SU-DHL-6 (cell line): ENCODE measurements at regions not wholly inside any gene's neighbourhood (a gene's known extent, or its start where the extent isn't known, plus 50 kb on each side); places are given as distances from the start of the nearest gene placed in this dataset.

ENCODE experiments used
- H2AFZ ChIP-seq: fragments of 200-600 bp; sonication (generic); 2 replicates; pipeline ENCODE4 v1.6.1; 2014; ENCODE audit warnings: low read depth, mild to moderate bottlenecking, moderate library complexity, mixed read lengths, antibody characterized with exemption, low read length; ENCODE audit not compliant: severe bottlenecking
- H3F3A ChIP-seq: fragments of 200-600 bp; shearing (Covaris generic); 2 replicates; pipeline ENCODE4 v1.6.0; 2016; ENCODE audit warnings: antibody characterized with exemption, mild to moderate bottlenecking; ENCODE audit not compliant: insufficient read depth
- H3K27ac ChIP-seq: fragments of 200-600 bp; sonication (generic); 2 replicates; pipeline ENCODE4 v1.5.1; 2016; ENCODE audit warnings: low read depth, mild to moderate bottlenecking, low read length, moderate library complexity, mixed read lengths
- H3K27me3 ChIP-seq: fragments of 200-600 bp; sonication (generic), shearing (Covaris generic); 2 replicates; pipeline ENCODE4 v1.6.0; 2014; ENCODE audit warnings: mild to moderate bottlenecking, low read length
- H3K36me3 ChIP-seq: fragments of 200-600 bp; sonication (generic); 2 replicates; pipeline ENCODE4 v1.6.1; 2014; ENCODE audit warnings: mild to moderate bottlenecking, low read length, mixed read lengths
- H3K4me2 ChIP-seq: fragments of 300-600, 200-600 bp; shearing (Covaris generic), sonication (generic); 2 replicates; pipeline ENCODE4 v1.6.0; 2014; ENCODE audit warnings: low read length, low read depth, mild to moderate bottlenecking; ENCODE audit not compliant: poor library complexity, severe bottlenecking
- H3K4me3 ChIP-seq: fragments of 200-600 bp; sonication (generic); 2 replicates; pipeline ENCODE4 v1.5.1; 2014; ENCODE audit warnings: antibody characterized with exemption, low read length, mild to moderate bottlenecking, mixed read lengths; ENCODE audit not compliant: insufficient read depth, poor library complexity, severe bottlenecking
- H3K79me2 ChIP-seq: fragments of 200-600 bp; sonication (generic); 2 replicates; pipeline ENCODE4 v1.6.1; 2014; ENCODE audit warnings: mild to moderate bottlenecking, low read length, moderate library complexity; ENCODE audit not compliant: insufficient read depth
- H3K9ac ChIP-seq: fragments of 200-600 bp; sonication (generic); 2 replicates; pipeline ENCODE4 v1.7.0; 2014; ENCODE audit warnings: mild to moderate bottlenecking, low read length
- H3K9me2 ChIP-seq: fragments of 200-600 bp; sonication (generic); replicated peaks from 2 replicates; pipeline ENCODE4 v1.6.1; 2014; ENCODE audit warnings: low read length; ENCODE audit not compliant: insufficient read depth
- H3K9me3 ChIP-seq: fragments of 200-600 bp; sonication (generic); 2 replicates; pipeline ENCODE4 v1.6.1; 2014; ENCODE audit warnings: low read length, mixed read lengths; ENCODE audit not compliant: insufficient read depth
- H4K20me1 ChIP-seq: fragments of 200-600 bp; sonication (generic); 2 replicates; pipeline ENCODE4 v1.6.1; 2014; ENCODE audit warnings: low read depth, mild to moderate bottlenecking, antibody characterized with exemption, low read length, moderate library complexity, mixed read lengths
- CTCF ChIP-seq: fragments of 200-600 bp; sonication (generic); IDR thresholded peaks from one replicate; pipeline ENCODE4 v1.5.1; 2017; ENCODE audit warnings: antibody characterized with exemption, mild to moderate bottlenecking, low read length, moderate library complexity; ENCODE audit not compliant: insufficient read depth, poor library complexity, severe bottlenecking
- EZH2phosphoT487 ChIP-seq: fragments of 200-600 bp; sonication (generic), shearing (Covaris generic); conservative IDR thresholded peaks from 2 replicates; pipeline ENCODE4 v1.6.1; 2018; ENCODE audit warnings: mild to moderate bottlenecking, antibody characterized with exemption, low read length, moderate library complexity, mixed read lengths

DNA sequence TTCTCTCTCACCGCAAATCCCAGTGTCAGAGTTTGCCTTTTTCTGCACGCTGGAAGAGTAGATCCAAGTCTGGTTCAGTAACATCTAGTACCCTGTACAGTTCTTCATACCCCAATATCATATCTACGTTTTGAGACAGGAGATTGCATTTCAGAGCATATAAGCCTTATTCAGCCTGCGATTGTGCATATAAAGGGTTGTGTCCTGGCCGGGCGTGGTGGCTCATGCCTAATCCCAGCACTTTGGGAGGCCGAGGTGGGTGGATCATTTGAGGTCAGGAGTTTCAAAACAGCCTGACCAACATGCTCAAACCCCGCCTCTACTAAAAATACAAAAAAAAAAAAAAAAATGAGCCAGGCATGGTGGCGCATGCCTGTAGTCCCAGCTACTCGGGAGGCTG is 104.9 kb downstream of the MTNR1B start:
- Histone ChIP-seq H2AFZ (no peak overlapping the region), H3K79me2 (no peaks in the 10 kb centered on the region), H3F3A (no peaks in the 10 kb centered on the region), H3K9ac (no peak overlapping the region), H3K4me2 (no peak overlapping the region), H4K20me1 (no peaks in the 10 kb centered on the region), H3K27me3 (no peaks in the 10 kb centered on the region), H3K36me3 (no peaks in the 10 kb centered on the region), H3K9me2 (no peaks in the 10 kb centered on the region), H3K27ac (no peak overlapping the region), H3K9me3 (no peaks in the 10 kb centered on the region), H3K4me3 (no peak overlapping the region)
- TF ChIP-seq EZH2phosphoT487 (no peak), CTCF (no peak)

DNA sequence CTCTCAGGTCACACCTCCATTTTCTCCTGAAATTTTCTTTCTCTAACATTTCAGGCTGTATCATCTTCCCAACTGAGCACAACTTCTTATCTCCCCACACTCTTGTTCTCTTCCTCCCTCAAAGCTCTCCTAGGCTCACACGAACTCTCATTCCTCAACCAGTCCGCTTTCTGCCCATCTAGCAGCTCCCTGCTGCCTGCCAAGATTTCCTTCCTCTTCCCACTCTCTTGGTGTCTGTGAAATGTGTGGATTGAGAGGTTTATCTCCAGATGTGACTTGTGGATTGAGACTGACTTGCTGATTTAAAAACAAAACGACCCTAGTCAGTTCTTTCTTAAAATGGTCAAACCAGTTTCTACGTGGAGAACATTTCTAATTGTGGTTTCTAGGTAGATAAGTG is 106.3 kb downstream of the MTNR1B start:
- no peak overlapping the region for H2AFZ ChIP-seq
- H3K9ac ChIP-seq = no peak overlapping the region
- no peaks in the 10 kb centered on the region for H3K36me3 ChIP-seq
- H4K20me1 ChIP-seq = no peaks in the 10 kb centered on the region
- no peaks in the 10 kb centered on the region for H3K9me2 ChIP-seq
- H3K9me3 ChIP-seq = no peaks in the 10 kb centered on the region
- no peak overlapping the region for H3K27ac ChIP-seq
- H3K79me2 ChIP-seq = no peaks in the 10 kb centered on the region
- no peaks in the 10 kb centered on the region for H3K27me3 ChIP-seq
- H3K4me2 ChIP-seq = no peak overlapping the region
- no peak overlapping the region for H3K4me3 ChIP-seq
- no peaks in the 10 kb centered on the region for H3F3A ChIP-seq
- TF ChIP-seq EZH2phosphoT487 (no peak), CTCF (no peak)

GRCh38 chr11:93080146-93080759 is 110.8 kb downstream of the MTNR1B start:
- H3K36me3 ChIP-seq = no peaks in the 10 kb centered on the region
- H4K20me1 ChIP-seq = no peaks in the 10 kb centered on the region
- no peak overlapping the region for H3K27ac ChIP-seq
- TF ChIP-seq EZH2phosphoT487 = no peak
- TF ChIP-seq CTCF = no peak
- no peaks in the 10 kb centered on the region for H3K9me2 ChIP-seq
- H3K9ac ChIP-seq = no peak overlapping the region
- no peak overlapping the region for H2AFZ ChIP-seq
- H3F3A ChIP-seq = no peaks in the 10 kb centered on the region
- H3K4me2 ChIP-seq = no peak overlapping the region
- no peak overlapping the region for H3K4me3 ChIP-seq
- H3K9me3 ChIP-seq = no peaks in the 10 kb centered on the region
- no peaks in the 10 kb centered on the region for H3K27me3 ChIP-seq
- H3K79me2 ChIP-seq = no peaks in the 10 kb centered on the region
